Left lung (tissue), 4 donors: ENCODE measurements at regions not wholly inside any gene's neighbourhood (a gene's known extent, or its start where the extent isn't known, plus 50 kb on each side); places are given as distances from the start of the nearest gene placed in this dataset.

Experiments used
- ATAC-seq: fragments of 200-7000 bp; cut with Tn5 transposase; one replicate; pipeline ENCODE4 v1.9.1; 2020; ENCODE audit warnings: moderate library complexity
- DNase-seq, 4 donors: peaks; one replicate each; pipeline ENCODE4 v3.0.0-alpha.2; 2013 to 2020
- H3K27ac ChIP-seq, 2 donors: fragments of 200-600 bp; sonication (generic) in 1 of 2; one replicate each; pipeline versions ENCODE4 v1.5.0 to v1.8.0; 2020 to 2021
- H3K27me3 ChIP-seq, 2 donors: fragments of 200-600 bp; sonication (generic) in 1 of 2; one replicate each; pipeline versions ENCODE4 v1.5.0 to v1.8.0; 2020 to 2021
- H3K36me3 ChIP-seq, 2 donors: fragments of 200-600 bp; sonication (generic) in 1 of 2; one replicate each; pipeline versions ENCODE4 v1.5.0 to v1.8.0; 2020 to 2021
- H3K4me1 ChIP-seq, 2 donors: fragments of 200-600 bp; one replicate each; pipeline ENCODE4 v1.8.0; 2021
- H3K4me3 ChIP-seq, 2 donors: fragments of 200-600 bp; sonication (generic) in 1 of 2; one replicate each; pipeline versions ENCODE4 v1.5.0 to v1.8.0; 2020 to 2021; ENCODE audit warnings: mild to moderate bottlenecking in 1 of 2
- H3K9me3 ChIP-seq, 2 donors: fragments of 200-600 bp; sonication (generic) in 1 of 2; one replicate each; pipeline versions ENCODE4 v1.5.0 to v1.8.0; 2020 to 2021
- CTCF ChIP-seq, 2 donors: fragments of 200-600 bp; sonication (generic) in 1 of 2; IDR thresholded peaks; one replicate each; pipeline versions ENCODE4 v1.5.0 to v1.8.0; 2021; ENCODE audit warnings: antibody characterized with exemption in 2 of 2
- intact Hi-C, 2 donors: fragments of 100-400 bp; cut with DNase I; formaldehyde crosslinking; loops; one replicate each; pipeline versions ENCODE4 v1.11.2 to v1.14.2; 2022
- donor health status: DM: no; HTN: yes; CAD: no.
- donor health status: DM: no; HTN: no; CAD: no.

GRCh38 chr10:127805950-127806349 is 69.0 kb downstream of the FOXI2 start:
- no peak overlapping the region for H3K4me3 ChIP-seq
- no peaks in the 10 kb centered on the region for H3K36me3 ChIP-seq
- no peaks in the 10 kb centered on the region for H3K27me3 ChIP-seq
- peaks cover 0 to 5% of the 10 kb centered on the region in 2 donors for H3K9me3 ChIP-seq
- H3K27ac ChIP-seq: no peak overlapping the region
- intact Hi-C loops: no loop called here
- H3K4me1 ChIP-seq: no peaks in the 10 kb centered on the region
- ATAC-seq (no peak), DNase-seq (no peak)
- no peak for TF ChIP-seq CTCF (IDR thresholded peaks at IDR 0.05)

GRCh38 chr10:127812041-127812440 is 75.1 kb downstream of the FOXI2 start:
- H3K4me3 ChIP-seq: no peak overlapping the region
- no peak for TF ChIP-seq CTCF (IDR thresholded peaks at IDR 0.05)
- no peaks in the 10 kb centered on the region for H3K27me3 ChIP-seq
- no peak for ATAC-seq
- no peaks in the 10 kb centered on the region for H3K4me1 ChIP-seq
- H3K36me3 ChIP-seq: no peaks in the 10 kb centered on the region
- intact Hi-C loops: no loop called here
- no peak for DNase-seq
- H3K9me3 ChIP-seq: peaks cover 0 to 5% of the 10 kb centered on the region in 2 donors
- no peak overlapping the region for H3K27ac ChIP-seq

- ATAC-seq (no peak), DNase-seq (no peak)
- intact Hi-C loops: no loop called here
- Histone ChIP-seq H3K4me3 (no peak overlapping the region), H3K27ac (no peak overlapping the region), H3K27me3 (no peaks in the 10 kb centered on the region), H3K9me3 (peaks cover 0 to 5% of the 10 kb centered on the region in 2 donors), H3K36me3 (no peaks in the 10 kb centered on the region), H3K4me1 (no peaks in the 10 kb centered on the region)
- no peak for TF ChIP-seq CTCF (IDR thresholded peaks at IDR 0.05)
Measured at GRCh38 chr10:127813290-127813689, 76.3 kb downstream of the FOXI2 start.

- no peak for ATAC-seq
- Histone ChIP-seq H3K27me3 (no peaks in the 10 kb centered on the region), H3K4me1 (no peaks in the 10 kb centered on the region), H3K27ac (no peak overlapping the region), H3K4me3 (no peak overlapping the region), H3K9me3 (no peaks in the 10 kb centered on the region), H3K36me3 (no peaks in the 10 kb centered on the region)
- no peak for TF ChIP-seq CTCF (IDR thresholded peaks at IDR 0.05)
- intact Hi-C loops: no loop called here
- no peak for DNase-seq
Measured at GRCh38 chr10:127815147-127815546, 77.6 kb downstream of the CLRN3 start.

GRCh38 chr10:127824826-127825225 is 67.9 kb downstream of the CLRN3 start:
- H3K27ac ChIP-seq: no peak overlapping the region
- no peak overlapping the region for H3K4me3 ChIP-seq
- DNase-seq: no peak
- H3K27me3 ChIP-seq: no peaks in the 10 kb centered on the region
- H3K9me3 ChIP-seq: peaks cover 0 to 10% of the 10 kb centered on the region in 2 donors
- intact Hi-C loops: no loop called here
- no peak for ATAC-seq
- no peak for TF ChIP-seq CTCF (IDR thresholded peaks at IDR 0.05)
- no peaks in the 10 kb centered on the region for H3K4me1 ChIP-seq
- H3K36me3 ChIP-seq: no peaks in the 10 kb centered on the region
